ENCODE measurements at regions not wholly inside any gene's neighbourhood (a gene's known extent, or its start where the extent isn't known, plus 50 kb on each side); places are given as distances from the start of the nearest gene placed in this dataset.

DNA sequence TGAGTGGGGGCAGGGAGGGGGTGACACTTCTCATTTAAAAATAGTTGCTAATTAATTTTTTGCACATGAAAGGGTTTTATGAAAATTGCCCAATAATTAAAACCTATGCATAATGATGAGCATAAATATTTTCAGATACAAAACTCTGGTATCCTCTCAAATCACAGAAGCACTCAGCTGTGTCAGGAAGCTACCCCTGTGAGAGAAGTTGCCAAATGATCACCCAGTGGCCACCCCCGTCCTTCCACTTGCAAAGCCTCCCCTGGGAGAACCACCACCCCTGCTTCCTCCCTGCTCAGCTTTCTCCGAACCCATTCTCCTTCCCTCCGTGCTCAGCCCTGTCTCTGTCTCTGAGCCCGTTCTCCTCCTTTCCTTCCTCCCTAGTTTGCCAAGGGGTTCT, 400.2 kb upstream of the SALL3 start:
- TF ChIP-seq EZH2phosphoT487 (IDR thresholded peaks at IDR 0.05; ENCODE audit: insufficient read depth, low read depth), result no peak
- TF ChIP-seq EZH2 (IDR thresholded peaks at IDR 0.05; ENCODE audit: insufficient read depth, poor library complexity, severe bottlenecking), result no peak
